Activated CD4-positive, alpha-beta T cell treated with anti-CD3 and anti-CD28 coated beads, Interleukin-2, amount 50 U/mL, for 16 hours (primary cell): ENCODE measurements at regions not wholly inside any gene's neighbourhood (a gene's known extent, or its start where the extent isn't known, plus 50 kb on each side); places are given as distances from the start of the nearest gene placed in this dataset.

Experiments
- DNase-seq: peaks from one replicate; pipeline ENCODE4 v3.0.0-alpha.2; 2020

GRCh38 chr14:54213536-54213935 lies 183.3 kb upstream of the CDKN3 start:
- no peak for DNase-seq

GRCh38 chr14:54216827-54217226 lies 180.0 kb upstream of the CDKN3 start:
- DNase-seq: no peak

- DNase-seq: no peak
These were observed 177.3 kb upstream of the CDKN3 start for GRCh38 chr14:54219261-54220070.

GRCh38 chr14:54220071-54220703 lies 176.6 kb upstream of the CDKN3 start:
- no peak for DNase-seq

- no peak for DNase-seq
These were observed 175.9 kb upstream of the CDKN3 start for GRCh38 chr14:54220704-54221431.

- DNase-seq: no peak
These were observed 175.4 kb upstream of the CDKN3 start for GRCh38 chr14:54221432-54221803.

GRCh38 chr14:54221971-54222370 lies 174.8 kb upstream of the CDKN3 start:
- DNase-seq: no peak

GRCh38 chr14:54223831-54224402 lies 172.9 kb upstream of the CDKN3 start:
- no peak for DNase-seq

- no peak for DNase-seq
These were observed 171.2 kb upstream of the CDKN3 start for GRCh38 chr14:54225457-54226060.

- no peak for DNase-seq
These were observed 170.7 kb upstream of the CDKN3 start for GRCh38 chr14:54226103-54226502.

GRCh38 chr14:54226558-54226957 lies 170.2 kb upstream of the CDKN3 start:
- DNase-seq: no peak

GRCh38 chr14:54229136-54229535 lies 167.7 kb upstream of the CDKN3 start:
- no peak for DNase-seq

GRCh38 chr14:54230645-54231044 lies 166.2 kb upstream of the CDKN3 start:
- DNase-seq: no peak

GRCh38 chr14:54232735-54233134 lies 164.1 kb upstream of the CDKN3 start:
- DNase-seq: no peak

GRCh38 chr14:54241517-54241916 lies 155.3 kb upstream of the CDKN3 start:
- no peak for DNase-seq

- no peak for DNase-seq
These were observed 145.5 kb upstream of the CDKN3 start for GRCh38 chr14:54251356-54251755.

- DNase-seq: no peak
These were observed 144.6 kb upstream of the CDKN3 start for GRCh38 chr14:54252072-54252730.

GRCh38 chr14:54253195-54253947 lies 143.4 kb upstream of the CDKN3 start:
- DNase-seq: peak; percentile 66

- DNase-seq: no peak
These were observed 140.7 kb upstream of the CDKN3 start for GRCh38 chr14:54256156-54256555.

GRCh38 chr14:54257424-54257823 lies 139.4 kb upstream of the CDKN3 start:
- DNase-seq: no peak

GRCh38 chr14:54258382-54258781 lies 138.4 kb upstream of the CDKN3 start:
- DNase-seq: no peak

- no peak for DNase-seq
These were observed 137.0 kb upstream of the CDKN3 start for GRCh38 chr14:54259821-54260220.
